ENCODE measurements at regions not wholly inside any gene's neighbourhood (a gene's known extent, or its start where the extent isn't known, plus 50 kb on each side); places are given as distances from the start of the nearest gene placed in this dataset.

DNA sequence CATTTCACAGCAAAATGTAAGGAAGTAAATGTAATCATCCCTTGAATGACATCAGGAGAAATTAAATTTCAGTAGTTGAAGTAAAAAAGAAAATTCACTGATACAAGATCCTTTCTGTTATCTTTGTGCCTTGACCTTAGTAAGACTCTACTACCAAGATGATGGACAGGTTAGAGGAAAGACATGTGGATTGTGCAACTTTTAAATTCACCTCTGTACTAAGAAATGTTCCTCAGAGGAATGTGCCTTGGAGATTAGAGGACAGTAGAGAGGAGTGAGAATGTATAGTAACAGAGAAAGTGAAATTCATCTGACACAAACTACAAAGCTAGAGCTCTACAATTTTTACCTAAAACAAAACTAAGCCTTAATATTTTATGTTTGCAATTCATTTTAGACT is 375.3 kb downstream of the PLOD2 start:
- no peak for DNase-seq

DNA sequence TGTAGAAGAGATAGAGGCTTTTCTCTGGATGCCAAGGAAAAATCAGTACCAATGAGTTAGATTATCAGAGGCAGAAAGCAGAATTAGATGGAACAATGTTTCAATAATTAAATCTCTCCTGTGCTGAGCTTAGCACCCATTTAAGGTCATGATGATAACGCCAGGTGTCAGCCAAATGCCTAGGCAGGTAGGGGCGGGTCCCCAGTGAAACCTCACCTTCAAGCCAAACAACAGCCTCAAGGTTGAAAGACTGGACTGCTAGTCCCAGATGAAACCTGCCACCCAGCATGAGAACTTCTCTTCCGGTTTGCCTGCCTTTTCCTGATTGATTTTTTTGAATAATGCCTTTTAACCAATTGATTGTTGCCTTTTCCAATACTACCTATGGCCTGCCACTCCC is 363.0 kb downstream of the PLOD2 start:
- no peak for DNase-seq

DNA sequence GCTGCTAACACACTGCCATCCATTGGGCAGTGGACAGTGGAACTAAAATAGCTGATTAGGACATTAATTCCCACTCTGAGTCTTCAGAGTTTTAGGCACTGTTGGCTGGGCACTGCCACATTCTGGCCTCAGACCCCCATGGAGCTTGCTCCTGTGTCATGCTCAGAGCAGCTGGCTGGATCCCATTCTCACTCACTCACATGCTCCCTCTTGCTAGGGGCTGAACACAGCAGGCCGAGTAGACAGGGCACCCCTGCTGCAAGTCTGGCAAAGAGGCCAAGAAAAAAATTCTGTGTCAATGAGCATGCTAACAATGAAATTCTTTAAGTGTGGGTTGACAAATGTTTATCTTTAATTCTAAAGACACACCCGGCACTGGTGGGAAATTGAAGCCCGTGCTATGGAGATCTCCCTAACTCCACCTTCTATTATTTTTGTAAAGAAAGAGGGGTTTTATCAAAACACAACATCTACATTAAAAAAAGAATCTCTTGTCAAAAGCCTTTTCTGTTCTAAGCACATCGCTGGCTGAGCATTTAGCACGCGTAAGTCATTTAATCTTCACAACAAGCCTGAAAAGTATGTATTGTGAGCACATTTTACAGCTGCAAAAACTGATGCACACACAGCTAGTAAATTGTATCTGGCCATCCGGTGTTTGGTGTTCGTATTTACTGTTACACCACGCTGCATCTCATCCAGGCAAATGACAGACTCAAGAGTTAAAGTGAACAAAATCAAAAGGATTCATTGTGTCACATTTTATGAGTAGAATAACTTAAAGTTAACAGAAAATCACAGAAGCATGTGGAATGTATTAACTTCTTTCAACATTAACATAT is 362.1 kb downstream of the PLOD2 start:
- DNase-seq, result no peak

DNA sequence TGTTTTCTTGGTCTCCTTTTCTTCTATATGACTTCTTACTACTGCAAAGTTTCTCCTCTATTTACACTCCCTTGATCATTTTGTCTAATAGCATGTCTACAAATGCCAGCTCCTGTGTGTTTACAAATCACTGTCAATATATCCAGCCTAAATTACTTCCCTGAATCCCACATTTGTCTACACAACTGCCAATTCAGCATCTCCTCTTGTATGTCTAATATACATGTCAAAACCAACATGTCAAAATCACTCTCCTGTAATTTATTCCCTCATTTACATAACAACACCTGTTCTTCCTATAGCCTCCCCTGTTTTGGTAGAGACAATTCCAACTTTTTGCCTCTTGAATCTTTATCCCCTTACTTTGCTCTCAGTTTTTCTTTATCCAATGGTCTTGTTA is 359.3 kb downstream of the PLOD2 start:
- no peak for DNase-seq

DNA sequence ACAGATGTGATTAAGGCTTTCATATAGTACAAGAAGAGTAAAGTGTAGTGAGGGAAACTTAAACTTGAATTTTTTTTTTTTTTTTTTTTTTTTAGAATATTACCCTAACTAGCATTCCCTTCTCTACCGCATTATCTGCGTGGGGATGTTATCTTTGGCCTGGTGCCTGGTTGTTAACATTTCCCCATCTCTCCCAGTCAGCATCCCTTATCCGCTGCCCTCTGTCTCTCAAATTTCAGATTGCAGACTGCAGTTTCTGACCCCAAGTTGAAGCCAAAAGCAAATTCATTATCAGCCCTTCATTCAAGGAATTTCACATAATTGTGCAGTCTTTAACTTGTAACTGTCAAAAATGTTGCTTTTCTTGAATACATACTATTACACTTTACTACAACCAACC is 353.0 kb downstream of the PLOD2 start:
- no peak for DNase-seq

DNA sequence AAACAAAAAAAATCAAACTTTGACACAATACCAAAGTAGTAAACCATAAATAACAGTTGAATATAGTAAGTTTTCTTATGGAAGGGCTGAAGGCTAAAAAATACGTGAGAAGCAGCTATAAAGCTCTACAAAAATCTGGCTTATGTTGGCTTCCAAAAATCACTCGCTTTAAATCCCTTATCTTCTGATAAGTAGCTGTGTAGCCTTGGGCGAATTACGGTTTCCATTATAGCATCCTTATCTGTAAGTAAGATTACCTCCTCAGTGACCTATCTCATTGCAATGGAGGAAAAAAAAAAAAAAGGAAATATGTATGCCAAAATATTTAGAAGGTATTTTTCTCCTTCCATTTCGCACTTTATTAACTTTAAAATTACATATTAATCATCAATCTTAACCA is 348.6 kb downstream of the PLOD2 start:
- DNase-seq, result no peak

DNA sequence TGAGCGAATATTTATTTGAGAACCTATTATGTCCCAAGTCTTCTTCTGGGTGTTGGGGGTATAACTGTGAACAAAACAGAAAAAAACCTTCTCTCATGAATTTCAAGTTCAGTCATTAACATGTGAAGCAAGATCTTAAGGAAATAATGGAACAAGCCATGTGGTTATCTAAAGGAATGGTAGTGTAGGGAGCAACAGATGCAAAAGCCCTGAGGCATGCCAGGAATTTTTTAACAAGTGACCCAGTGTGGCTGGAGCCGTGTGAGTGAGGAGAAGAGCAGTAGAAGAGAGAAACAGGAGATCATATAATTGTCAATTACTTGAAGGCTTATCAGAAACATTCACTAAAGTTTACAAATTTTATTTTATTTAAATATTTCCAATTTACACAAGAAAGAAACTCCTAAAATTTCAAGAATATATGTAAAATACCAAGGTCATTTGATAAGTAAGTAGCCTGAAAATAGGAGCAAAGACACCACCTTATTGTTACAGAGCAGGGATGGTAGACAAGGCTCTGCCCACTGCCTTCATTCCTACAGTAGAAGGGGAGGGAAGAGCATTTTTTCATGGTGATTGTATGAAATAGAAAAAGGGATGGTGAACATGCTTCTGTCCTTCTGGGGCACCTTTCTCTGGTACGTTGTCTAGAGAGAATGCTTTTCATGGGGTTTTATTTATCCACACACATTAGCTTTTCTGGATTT is 345.1 kb downstream of the PLOD2 start:
- DNase-seq, result no peak

DNA sequence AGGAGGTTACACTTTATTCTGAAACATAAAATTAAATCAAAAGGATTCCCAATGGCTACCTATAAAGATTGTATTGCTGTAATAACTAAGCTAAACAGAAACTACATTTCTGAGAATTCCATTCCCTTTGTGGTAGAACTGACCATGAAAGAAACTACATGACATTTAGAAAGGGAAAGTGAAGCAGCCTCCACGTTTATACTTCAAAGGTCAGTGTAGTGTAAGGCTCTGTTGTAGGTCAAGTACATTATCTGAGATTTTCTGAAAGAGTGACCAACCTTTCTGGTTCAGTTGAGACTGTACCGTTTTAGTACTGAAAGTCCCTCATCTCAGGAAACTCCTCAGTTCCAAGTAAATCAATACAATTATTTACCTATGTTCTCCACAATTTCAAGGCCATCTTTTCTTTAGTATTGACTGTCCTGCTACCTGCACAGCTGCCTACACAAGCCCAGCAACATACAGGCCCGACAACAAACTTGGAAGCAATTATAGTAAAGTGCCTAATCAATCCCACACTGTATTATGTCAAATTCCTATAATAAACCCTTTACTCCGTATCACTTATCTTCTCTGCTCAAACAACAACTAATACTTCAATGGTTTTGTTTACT is 343.0 kb downstream of the PLOD2 start:
- no peak for DNase-seq

DNA sequence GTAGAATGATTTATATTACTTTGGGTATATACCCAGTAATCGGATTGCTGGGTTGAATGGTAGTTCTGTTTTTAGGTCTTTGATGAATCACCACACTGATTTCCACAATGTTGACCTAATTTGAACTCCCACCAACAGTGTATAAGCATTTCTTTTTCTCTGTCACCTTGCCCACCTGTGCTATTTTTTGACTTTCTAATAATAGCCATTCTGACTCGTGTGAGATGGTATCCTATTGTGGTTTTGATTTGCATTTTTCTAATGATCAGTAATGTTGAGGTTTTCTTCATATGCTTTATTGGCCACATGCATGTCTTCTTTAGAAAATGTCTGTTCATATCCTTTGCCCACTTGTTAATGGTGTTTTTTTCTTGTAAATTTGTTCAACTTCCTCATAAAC is 340.8 kb downstream of the PLOD2 start:
- DNase-seq, result no peak

DNA sequence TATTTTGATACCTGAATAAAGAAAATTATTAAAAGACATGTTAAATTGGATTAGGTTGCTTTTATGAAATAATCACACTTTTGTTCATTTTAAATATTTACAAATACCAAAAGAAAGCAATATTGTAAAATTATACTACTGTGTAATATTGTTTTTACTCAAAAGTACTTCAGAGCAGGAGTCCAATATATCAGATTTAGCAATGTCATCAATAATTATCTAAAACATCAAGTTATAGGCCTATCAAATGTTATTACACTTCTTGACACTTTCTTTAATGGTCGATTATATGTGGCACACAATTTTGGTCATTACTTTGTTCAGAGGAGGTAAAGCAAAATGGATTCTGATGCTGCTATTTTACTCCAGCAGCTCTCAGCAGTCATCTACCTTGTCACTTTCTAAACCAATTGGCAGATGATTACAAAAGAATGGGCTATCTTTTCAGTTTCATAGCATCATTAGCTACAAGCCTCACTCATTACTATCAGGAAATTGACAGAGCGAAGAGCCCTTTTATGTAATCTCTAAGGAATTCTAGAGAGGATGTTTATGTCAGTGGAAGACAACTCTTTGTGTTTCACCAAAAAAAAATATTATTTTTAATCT is 318.6 kb downstream of the PLOD2 start:
- no peak for DNase-seq

DNA sequence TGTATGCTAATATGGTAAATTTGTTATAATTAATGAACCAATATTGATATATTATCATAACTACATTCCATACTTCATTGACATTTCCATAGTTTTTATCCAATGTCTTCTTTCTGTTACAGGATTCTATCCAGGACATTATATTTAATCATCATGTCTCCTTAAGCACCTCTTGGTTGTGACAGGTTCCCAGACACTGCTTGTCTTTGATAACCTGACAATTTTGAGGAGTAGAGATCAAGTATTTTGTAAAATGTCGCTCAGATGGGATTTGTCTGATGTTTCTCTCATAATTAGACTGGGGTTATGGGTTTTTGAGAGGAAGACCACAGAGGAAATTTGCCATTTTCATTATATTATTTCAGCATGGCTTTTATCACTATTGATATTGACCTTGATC is 317.4 kb downstream of the PLOD2 start:
- DNase-seq, result no peak

DNA sequence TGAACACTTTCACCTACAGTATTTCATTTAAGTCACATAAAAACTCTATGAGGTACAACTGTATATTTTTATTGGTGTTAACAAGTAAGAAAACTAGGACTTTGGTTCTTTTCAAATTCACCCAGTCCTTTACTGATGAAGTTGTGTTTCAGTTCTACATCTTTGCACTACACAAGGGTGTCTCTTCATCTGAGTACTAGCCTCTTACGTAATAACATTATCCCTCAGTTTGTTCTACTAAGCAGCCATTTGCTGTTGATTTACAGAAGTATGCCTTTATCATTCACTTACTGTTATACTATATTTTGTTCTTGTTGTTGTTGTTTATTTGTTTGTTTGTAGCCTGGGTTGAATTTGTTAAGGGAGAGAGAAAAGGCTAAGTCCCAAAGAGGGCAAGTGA is 311.9 kb downstream of the PLOD2 start:
- DNase-seq, result no peak

DNA sequence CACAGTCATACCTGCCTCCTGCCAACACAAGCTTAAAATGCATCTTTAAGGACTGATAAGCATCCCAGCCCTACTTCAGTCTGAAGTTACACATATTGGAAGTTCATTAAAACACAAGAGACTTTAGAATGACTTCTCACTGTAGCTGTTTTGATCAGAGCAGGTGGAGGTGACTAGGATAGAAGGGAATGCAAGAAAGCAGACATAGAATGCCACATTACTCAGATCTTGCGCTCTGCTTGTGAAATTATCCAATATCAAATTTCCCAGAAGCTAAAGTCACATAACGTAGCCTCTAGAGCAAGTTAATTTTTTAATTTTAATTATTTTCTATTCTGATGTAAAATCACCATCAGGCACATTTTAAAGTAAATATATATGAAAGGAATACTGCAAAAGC is 306.5 kb downstream of the PLOD2 start:
- no peak for DNase-seq

DNA sequence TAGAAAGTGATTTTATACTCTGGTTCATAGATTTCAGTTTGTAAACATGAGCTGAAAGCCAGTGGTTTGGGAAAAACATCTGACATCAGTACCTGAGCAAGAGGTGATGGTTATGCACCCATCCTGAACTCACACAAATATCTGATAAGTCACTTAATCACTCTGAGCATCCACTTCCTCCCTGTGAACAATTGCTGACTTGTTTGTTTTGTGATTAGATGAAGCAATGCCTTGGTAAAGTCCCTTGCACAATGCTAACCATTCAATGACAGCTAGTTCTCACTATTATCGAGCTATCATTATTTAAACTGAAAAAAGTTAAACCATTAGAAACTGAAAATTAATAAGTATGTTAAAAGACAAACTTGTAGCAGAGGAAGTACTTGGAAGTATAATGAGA is 303.0 kb downstream of the PLOD2 start:
- no peak for DNase-seq

DNA sequence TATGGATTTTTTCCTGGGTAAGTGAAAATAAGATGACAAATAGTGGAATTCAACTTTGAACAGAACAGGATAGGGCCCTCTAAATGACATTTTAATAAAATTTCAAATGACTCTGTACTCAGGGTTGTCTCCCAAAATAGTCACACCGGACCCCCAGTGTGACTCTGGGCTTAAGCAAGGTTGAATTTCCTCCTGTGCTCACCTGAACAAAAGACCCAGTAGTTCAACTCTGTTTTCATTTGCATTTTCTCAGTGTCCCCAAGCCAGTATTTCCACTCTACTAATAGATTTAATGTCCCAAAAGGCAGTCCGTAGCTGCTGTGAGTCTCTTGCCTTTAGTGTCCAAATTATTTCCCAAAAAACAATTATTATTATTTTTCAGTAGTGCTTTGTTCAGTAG is 296.6 kb downstream of the PLOD2 start:
- no peak for DNase-seq

DNA sequence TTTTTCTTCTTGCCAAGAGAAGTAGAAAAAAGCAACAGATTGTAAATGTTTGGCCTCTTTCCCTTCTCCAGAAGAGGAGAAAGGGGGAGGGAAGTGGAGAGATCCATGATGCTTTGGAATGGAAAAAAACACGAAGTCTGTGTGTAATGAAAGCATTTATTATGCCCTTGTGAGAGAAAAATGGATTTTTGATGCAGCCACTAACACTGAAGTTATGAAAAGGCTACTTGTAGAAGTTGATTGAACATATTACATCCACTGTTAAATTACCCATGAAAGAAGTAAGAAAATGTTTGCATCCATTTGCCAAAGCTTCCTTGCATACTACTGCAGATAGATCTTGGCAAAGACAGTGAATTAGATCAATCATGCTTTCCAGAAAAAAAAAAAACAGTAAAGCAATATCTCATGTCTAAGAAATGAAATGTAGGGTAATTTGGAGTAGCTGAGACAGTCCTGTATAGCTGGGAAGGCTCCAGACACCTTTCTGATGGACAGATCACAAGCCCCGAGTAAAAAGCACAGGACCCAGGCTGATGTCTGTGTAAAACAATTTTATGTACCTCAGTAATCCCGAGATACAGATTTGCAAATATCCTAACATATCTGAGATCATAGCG is 295.5 kb downstream of the PLOD2 start:
- no peak for DNase-seq

DNA sequence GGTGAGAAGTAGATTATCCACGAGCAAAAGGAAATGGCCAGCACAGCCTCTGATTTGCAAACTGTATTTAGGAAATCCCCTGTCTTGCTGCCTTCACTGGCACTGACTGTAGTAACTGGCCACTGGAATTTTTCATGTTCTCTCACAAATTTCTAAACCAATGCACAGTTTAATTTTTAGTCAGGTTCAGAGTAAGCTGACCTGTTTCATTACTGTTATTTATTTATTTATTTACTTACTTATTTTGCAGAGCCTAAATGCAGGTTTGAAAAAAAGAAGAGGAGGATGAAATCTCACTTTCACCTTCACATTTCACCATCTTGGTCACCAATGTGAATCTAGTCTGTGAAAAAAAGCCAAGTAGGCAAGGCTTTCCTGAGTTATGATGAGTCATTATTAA is 291.0 kb downstream of the PLOD2 start:
- DNase-seq, result no peak

DNA sequence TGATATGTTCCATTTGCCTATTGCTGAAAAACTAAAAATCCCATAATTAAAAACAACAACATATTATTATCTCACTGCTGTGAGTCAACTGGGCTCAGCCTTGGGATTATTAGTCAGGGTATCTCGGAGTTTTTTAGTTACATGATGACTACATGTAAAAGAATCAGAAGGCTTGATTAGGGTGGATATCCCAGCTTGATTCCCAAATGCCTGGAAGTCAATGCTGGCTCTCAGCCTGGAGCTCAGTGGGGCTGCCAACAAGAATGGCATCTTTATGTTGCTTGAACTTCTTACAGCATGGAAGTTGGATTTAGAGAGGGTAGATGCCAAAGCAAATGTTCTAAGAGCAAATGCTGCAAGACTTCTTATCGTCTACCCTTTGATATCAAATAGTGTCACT is 278.5 kb downstream of the PLOD2 start:
- no peak for DNase-seq

DNA sequence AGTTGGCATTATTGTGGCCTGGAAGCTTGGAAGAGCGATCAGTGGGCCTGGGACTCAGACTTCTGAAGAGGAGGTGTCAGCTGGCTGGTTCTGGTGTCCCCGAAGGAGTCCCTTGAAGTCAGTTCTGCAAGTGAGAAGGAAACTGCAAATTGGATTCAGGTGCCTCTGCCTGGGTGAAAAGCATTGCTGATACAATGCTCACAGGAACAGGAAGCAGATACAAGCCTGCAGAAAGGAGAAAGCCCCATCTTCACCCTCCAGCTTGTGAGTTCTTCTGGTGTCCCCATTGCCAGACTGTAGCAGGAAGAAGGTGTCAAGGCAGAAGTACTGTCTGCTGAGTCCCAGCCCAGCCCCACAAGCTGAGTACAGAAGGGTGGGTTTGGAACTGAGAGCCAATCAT is 271.3 kb downstream of the PLOD2 start:
- no peak for DNase-seq

DNA sequence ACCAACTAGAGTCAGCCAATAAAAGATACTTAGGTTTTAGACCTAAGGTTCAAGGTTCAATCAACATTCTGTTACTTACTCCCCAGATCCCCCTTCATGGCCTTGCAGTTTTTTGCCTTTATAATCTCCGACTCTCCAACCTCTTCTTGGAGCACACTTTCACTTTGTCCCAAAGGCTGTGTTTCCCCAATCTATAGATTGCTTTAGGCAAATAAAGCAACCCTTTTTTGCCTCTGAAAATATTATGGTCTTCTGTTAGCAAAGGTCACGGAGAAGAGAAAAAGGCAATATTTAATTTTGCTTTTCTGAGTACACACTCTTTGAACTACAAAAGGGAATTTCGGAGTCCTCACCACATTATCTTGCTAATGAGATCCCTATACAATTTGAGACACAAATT is 268.1 kb downstream of the PLOD2 start:
- no peak for DNase-seq

DNA sequence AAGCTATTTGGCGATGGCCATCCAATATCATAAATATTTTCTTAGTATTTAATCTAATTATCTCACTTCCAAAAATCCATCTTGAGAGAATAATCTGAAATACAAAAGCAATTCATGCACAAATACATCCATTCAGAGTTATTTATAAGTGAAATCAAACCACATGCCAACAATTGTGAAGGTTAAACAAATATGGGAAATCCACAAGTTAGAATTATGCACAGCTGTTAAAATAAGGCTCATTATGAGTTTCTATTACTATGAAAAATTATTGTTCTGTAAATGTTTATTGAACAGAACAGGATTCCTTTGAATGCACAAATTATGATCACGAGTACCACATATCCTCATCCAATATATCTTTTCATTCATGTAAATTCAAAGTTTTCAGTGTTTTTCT is 267.7 kb downstream of the PLOD2 start:
- DNase-seq, result no peak

DNA sequence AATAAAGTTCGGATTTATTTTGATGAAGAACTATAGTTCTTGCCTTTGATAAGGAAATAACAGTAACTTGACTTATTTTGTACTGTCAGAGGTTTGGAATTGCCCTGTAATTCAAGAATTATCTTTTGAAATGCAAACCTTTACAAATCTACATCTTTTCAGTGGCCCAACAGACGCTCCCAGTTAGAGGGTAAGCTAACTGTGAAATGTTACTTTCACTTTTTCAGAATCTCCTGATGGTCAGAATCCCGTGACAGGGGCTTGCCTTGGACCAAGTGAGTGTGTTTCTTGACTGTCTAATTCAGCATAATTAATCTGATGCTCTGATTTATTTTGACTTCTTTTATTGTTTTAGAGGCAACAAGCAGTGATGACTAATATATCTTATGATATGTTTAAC is 262.5 kb downstream of the PLOD2 start:
- DNase-seq, result no peak

DNA sequence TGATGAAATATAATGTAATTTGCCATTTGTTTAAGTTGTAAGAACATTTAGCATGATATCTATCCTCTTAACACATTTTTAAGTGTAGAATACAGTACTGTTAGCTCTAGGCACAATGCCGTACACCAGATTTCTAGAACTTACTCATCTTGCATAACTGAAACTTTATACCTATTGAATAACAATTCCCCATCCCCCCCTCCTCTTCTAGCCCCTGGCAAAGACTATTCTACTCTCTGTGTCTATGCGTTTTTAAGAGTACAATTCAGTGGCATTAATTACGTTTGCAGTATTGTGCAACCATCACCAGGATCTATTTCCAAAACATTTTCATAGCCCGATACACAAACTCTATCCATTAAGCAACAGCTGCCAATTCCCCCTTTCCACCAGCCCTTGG is 261.7 kb downstream of the PLOD2 start:
- no peak for DNase-seq
